H9 (cell line): ENCODE measurements at regions not wholly inside any gene's neighbourhood (a gene's known extent, or its start where the extent isn't known, plus 50 kb on each side); places are given as distances from the start of the nearest gene placed in this dataset.

Experiments
- DNase-seq: peaks from one replicate; pipeline ENCODE4 v3.0.0-alpha.2; 2017
- H2AFZ ChIP-seq: one replicate; pipeline ENCODE4 v1.6.1; 2013; ENCODE audit warnings: mild to moderate bottlenecking, low read length, control low read depth, moderate library complexity
- H2AK5ac ChIP-seq: 2 replicates; pipeline ENCODE4 v1.6.1; 2013; ENCODE audit warnings: low read length, control low read depth, mixed read lengths; ENCODE audit not compliant: insufficient read length
- H2BK120ac ChIP-seq: one replicate; pipeline ENCODE4 v1.6.1; 2013; ENCODE audit warnings: low read depth, mild to moderate bottlenecking, low read length, control low read depth, inconsistent platforms; ENCODE audit not compliant: poor library complexity, severe bottlenecking
- H2BK12ac ChIP-seq: 2 replicates; pipeline ENCODE4 v1.6.1; 2013; ENCODE audit warnings: low read length, control low read depth, mixed read lengths, low read depth; ENCODE audit not compliant: insufficient read length
- H2BK15ac ChIP-seq: 2 replicates; pipeline ENCODE4 v1.6.1; 2013; ENCODE audit warnings: low read depth, low read length, control low read depth
- H2BK20ac ChIP-seq: one replicate; pipeline ENCODE4 v1.6.1; 2013; ENCODE audit warnings: low read depth, mild to moderate bottlenecking, low read length, control low read depth, inconsistent platforms; ENCODE audit not compliant: poor library complexity, severe bottlenecking
- H2BK5ac ChIP-seq: 2 replicates; pipeline ENCODE4 v1.6.1; 2013; ENCODE audit warnings: low read length, control low read depth, mixed read lengths; ENCODE audit not compliant: insufficient read length
- H3K14ac ChIP-seq: 2 replicates; pipeline ENCODE4 v1.6.1; 2013; ENCODE audit warnings: low read length, control low read depth; ENCODE audit not compliant: insufficient read depth
- H3K18ac ChIP-seq: 2 replicates; pipeline ENCODE4 v1.6.1; 2013; ENCODE audit warnings: low read depth, mild to moderate bottlenecking, mixed read lengths, low read length, control low read depth; ENCODE audit not compliant: insufficient read length
- H3K23ac ChIP-seq: 2 replicates; pipeline ENCODE4 v1.6.1; 2013; ENCODE audit warnings: low read length, control low read depth, mixed read lengths, low read depth; ENCODE audit not compliant: insufficient read length
- H3K23me2 ChIP-seq: 2 replicates; pipeline ENCODE4 v1.6.1; 2013; ENCODE audit warnings: low read depth, mild to moderate bottlenecking, mixed read lengths, low read length, control low read depth; ENCODE audit not compliant: insufficient read length, poor library complexity, severe bottlenecking
- H3K27ac ChIP-seq: 2 replicates; pipeline ENCODE4 v1.5.1; 2013; ENCODE audit warnings: low read length, control low read depth, mixed read lengths, low read depth; ENCODE audit not compliant: insufficient read length
- H3K27me3 ChIP-seq: 2 replicates; pipeline ENCODE4 v1.6.1; 2013; ENCODE audit warnings: low read length, control low read depth, inconsistent platforms; ENCODE audit not compliant: insufficient read depth
- H3K4ac ChIP-seq: 2 replicates; pipeline ENCODE4 v1.6.1; 2013; ENCODE audit warnings: low read depth, mild to moderate bottlenecking, control low read depth, inconsistent platforms, low read length, moderate library complexity
- H3K4me1 ChIP-seq: 2 replicates; pipeline ENCODE4 v1.6.1; 2013; ENCODE audit warnings: low read length, control low read depth, inconsistent platforms; ENCODE audit not compliant: insufficient read depth
- H3K4me2 ChIP-seq: 2 replicates; pipeline ENCODE4 v1.6.1; 2013; ENCODE audit warnings: low read length, control low read depth, mixed read lengths; ENCODE audit not compliant: insufficient read length, insufficient read depth
- H3K56ac ChIP-seq: 2 replicates; pipeline ENCODE4 v1.6.1; 2013; ENCODE audit warnings: low read depth, mild to moderate bottlenecking, mixed read lengths, low read length, control low read depth; ENCODE audit not compliant: insufficient read length
- H3K79me1 ChIP-seq: 2 replicates; pipeline ENCODE4 v1.6.1; 2013; ENCODE audit warnings: low read depth, mild to moderate bottlenecking, moderate library complexity, low read length, control low read depth, inconsistent platforms; ENCODE audit not compliant: insufficient read depth, poor library complexity, severe bottlenecking
- H3K79me2 ChIP-seq: 2 replicates; pipeline ENCODE4 v1.6.1; 2013; ENCODE audit warnings: low read length, control low read depth, inconsistent platforms; ENCODE audit not compliant: insufficient read depth
- H3K9ac ChIP-seq: 2 replicates; pipeline ENCODE4 v1.6.1; 2013; ENCODE audit warnings: low read length, control low read depth, mixed read lengths; ENCODE audit not compliant: insufficient read length; ENCODE audit errors: extremely low read depth
- H3K9me3 ChIP-seq: one replicate; pipeline ENCODE4 v1.6.1; 2013; ENCODE audit warnings: low read depth, low read length, inconsistent platforms; ENCODE audit not compliant: control insufficient read depth
- H3T11ph ChIP-seq: one replicate; pipeline ENCODE4 v1.6.1; 2013; ENCODE audit warnings: mild to moderate bottlenecking, low read length, control low read depth, inconsistent platforms
- H4K20me1 ChIP-seq: one replicate; pipeline ENCODE4 v1.6.1; 2013; ENCODE audit not compliant: control insufficient read depth, insufficient read length, insufficient read depth
- H4K5ac ChIP-seq: 2 replicates; pipeline ENCODE4 v1.6.1; 2013; ENCODE audit warnings: low read depth, mild to moderate bottlenecking, mixed read lengths, low read length, control low read depth; ENCODE audit not compliant: insufficient read length
- H4K8ac ChIP-seq: replicated peaks from 2 replicates; pipeline ENCODE4 v1.6.1; 2013; ENCODE audit warnings: low read length, control low read depth, mixed read lengths, low read depth; ENCODE audit not compliant: insufficient read length
- H4K91ac ChIP-seq: 2 replicates; pipeline ENCODE4 v1.6.1; 2013; ENCODE audit warnings: low read depth, mild to moderate bottlenecking, moderate library complexity, mixed read lengths, low read length, control low read depth; ENCODE audit not compliant: insufficient read length
- H3K27ac Mint-ChIP-seq, 3 experiments: 2 replicates in 2 of 3; 3 replicates in 1 of 3; pipeline ENCODE4 v1.8.0; 2020 to 2021; ENCODE audit warnings: mixed read lengths in 3 of 3, mild to moderate bottlenecking in 1 of 3, moderate library complexity in 1 of 3
- H3K27me3 Mint-ChIP-seq: 2 replicates; pipeline ENCODE4 v1.8.0; 2021; ENCODE audit warnings: low read depth, mild to moderate bottlenecking, moderate library complexity, mixed read lengths
- H3K36me3 Mint-ChIP-seq, 3 experiments: 2 replicates in 2 of 3; 3 replicates in 1 of 3; pipeline ENCODE4 v1.8.0; 2020 to 2021; ENCODE audit warnings: low read depth in 3 of 3, mixed read lengths in 3 of 3; ENCODE audit not compliant: insufficient read depth in 1 of 3
- H3K4me1 Mint-ChIP-seq, 2 experiments: 2 replicates each; pipeline ENCODE4 v1.8.0; 2020; ENCODE audit warnings: mixed read lengths in 2 of 2
- H3K4me3 Mint-ChIP-seq, 2 experiments: 2 replicates in 1 of 2; 3 replicates in 1 of 2; pipeline ENCODE4 v1.8.0; 2020 to 2021; ENCODE audit warnings: mild to moderate bottlenecking in 2 of 2, mixed read lengths in 2 of 2, moderate library complexity in 1 of 2
- H3K9me3 Mint-ChIP-seq, 2 experiments: 2 replicates in 1 of 2; 3 replicates in 1 of 2; pipeline ENCODE4 v1.8.0; 2020; ENCODE audit warnings: mild to moderate bottlenecking in 2 of 2, mixed read lengths in 2 of 2, moderate library complexity in 1 of 2
- CTCF ChIP-seq: fragments of 200-600 bp; sonication (generic); conservative IDR thresholded peaks from 3 replicates; pipeline ENCODE4 v1.8.0; 2021; ENCODE audit warnings: antibody characterized with exemption, mild to moderate bottlenecking
- WGBS: extraction: QIAGEN DNeasy Blood & Tissue Kit; methylation state at CpG from one replicate; pipeline ENCODE4 v1.1.7; 2013; ENCODE audit warnings: missing lambda C conversion rate, low lambda C conversion rate, mixed read lengths; ENCODE audit not compliant: insufficient read length; ENCODE audit errors: extremely low coverage; 5-methylcytosine and 5-hydroxymethylcytosine counted together

DNA sequence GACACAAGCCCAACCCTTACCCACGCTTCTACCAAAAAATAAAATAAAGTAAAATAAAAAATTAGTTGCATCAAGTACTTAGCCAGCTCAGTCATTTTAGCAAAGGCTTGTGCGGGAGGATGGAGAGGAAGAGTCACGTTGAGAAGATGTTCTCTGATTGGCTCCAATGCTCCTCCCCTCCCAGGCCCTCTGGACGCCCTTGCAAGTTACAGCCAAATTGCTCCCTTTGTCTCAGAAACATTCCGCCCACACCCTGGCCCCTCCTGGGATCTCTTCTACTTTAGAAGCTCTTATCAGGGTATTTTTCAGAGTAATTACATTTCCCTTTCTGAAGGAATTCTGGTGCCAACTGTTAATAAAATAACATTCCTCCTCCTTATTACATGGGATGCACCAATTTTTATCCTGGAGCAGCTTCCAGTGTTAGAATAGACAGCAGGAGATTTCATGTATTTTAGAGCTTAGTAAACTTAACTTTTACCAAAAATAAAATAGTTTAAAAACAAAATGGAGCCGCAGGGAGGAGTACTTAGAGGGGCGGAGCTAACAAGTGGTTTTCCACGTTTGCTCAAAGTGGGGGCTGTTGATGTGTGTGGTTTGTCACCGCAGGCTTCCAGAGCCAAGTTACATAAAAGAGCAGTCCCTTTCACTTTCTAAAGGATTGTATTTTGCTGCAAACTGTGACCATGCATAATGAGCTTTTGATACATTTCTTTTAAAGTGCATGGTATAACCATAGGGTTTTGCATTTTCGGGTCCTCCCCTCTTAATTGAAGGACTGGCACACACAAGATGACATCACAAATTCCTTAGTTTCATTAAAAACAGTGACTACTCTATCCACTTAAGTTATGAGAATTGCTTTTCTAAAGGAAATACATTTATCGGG lies 71.7 kb upstream of the RAP1B start:
- Histone ChIP-seq H4K91ac (no peak overlapping the region), H3K4me2 (no peak overlapping the region), H3K4ac (no peak overlapping the region), H3K79me1 (no peaks in the 10 kb centered on the region), H3K79me2 (no peaks in the 10 kb centered on the region), H4K5ac (no peak overlapping the region), H2AFZ (no peak overlapping the region), H3K27me3 (no peaks in the 10 kb centered on the region), H4K20me1 (no peaks in the 10 kb centered on the region), H3K23me2 (no peaks in the 10 kb centered on the region), H3K56ac (no peak overlapping the region), H3K23ac (no peak overlapping the region), H2AK5ac (no peak overlapping the region), H3T11ph (no peak overlapping the region), H2BK20ac (no peak overlapping the region), H2BK15ac (no peak overlapping the region), H3K9me3 (no peaks in the 10 kb centered on the region), H3K9ac (no peak overlapping the region), H3K18ac (no peak overlapping the region), H2BK120ac (no peak overlapping the region), H3K27ac (no peak overlapping the region), H2BK5ac (no peak overlapping the region), H3K4me1 (no peaks in the 10 kb centered on the region), H4K8ac (no peak overlapping the region), H2BK12ac (no peak overlapping the region), H3K14ac (no peak overlapping the region)
- Mint-ChIP-seq H3K27me3 (no peaks in the 10 kb centered on the region), H3K27ac (peak overlapping the region; percentile 85 to 97 (median 90); a peak in 6 of 7 replicates), H3K4me3 (no peak overlapping the region; a peak in 1 of 5 replicates), H3K36me3 (peaks cover 11 to 25% (median 11%) of the 10 kb centered on the region in 3 experiments), H3K4me1 (peaks cover 26% of the 10 kb centered on the region in 2 experiments), H3K9me3 (peaks cover 18 to 25% of the 10 kb centered on the region in 2 experiments)
- peak; percentile 82 for DNase-seq
- TF ChIP-seq CTCF: no peak
- WGBS: no CpG with 5 or more reads among the region's 11 CpGs
